ENCODE measurements at regions not wholly inside any gene's neighbourhood (a gene's known extent, or its start where the extent isn't known, plus 50 kb on each side); places are given as distances from the start of the nearest gene placed in this dataset.

GRCh38 chr2:18961991-18962421, 372.6 kb upstream of the NT5C1B start:
- Mint-ChIP-seq H3K9me3 (peaks cover 2% of the 10 kb centered on the region), H3K36me3 (ENCODE audit: low read depth) (no peaks in the 10 kb centered on the region), H3K27me3 (ENCODE audit: low read depth) (no peaks in the 10 kb centered on the region), H3K27ac (ENCODE audit: unreplicated experiment) (no peak overlapping the region), H3K4me3 (no peak overlapping the region), H3K4me1 (no peaks in the 10 kb centered on the region)
- DNase-seq (ENCODE audit: low read depth, low spot score) = no peak
- no peak for TF ChIP-seq CTCF (conservative IDR thresholded peaks at IDR 0.05)

- Mint-ChIP-seq H3K4me1 (no peaks in the 10 kb centered on the region), H3K27me3 (ENCODE audit: low read depth) (no peaks in the 10 kb centered on the region), H3K9me3 (peaks cover under 1% of the 10 kb centered on the region), H3K36me3 (ENCODE audit: low read depth) (no peaks in the 10 kb centered on the region), H3K4me3 (no peak overlapping the region), H3K27ac (ENCODE audit: unreplicated experiment) (no peak overlapping the region)
- no peak for DNase-seq (ENCODE audit: low read depth, low spot score)
- TF ChIP-seq CTCF (conservative IDR thresholded peaks at IDR 0.05) = no peak
These were observed 370.8 kb upstream of the NT5C1B start for GRCh38 chr2:18959952-18960717.

GRCh38 chr2:18959200-18959599, 369.8 kb upstream of the NT5C1B start:
- Mint-ChIP-seq H3K4me1 (no peaks in the 10 kb centered on the region), H3K27ac (ENCODE audit: unreplicated experiment) (no peak overlapping the region)
- TF ChIP-seq CTCF (conservative IDR thresholded peaks at IDR 0.05) = no peak

GRCh38 chr2:18957909-18958308, 368.5 kb upstream of the NT5C1B start:
- H3K4me1 Mint-ChIP-seq = no peaks in the 10 kb centered on the region

More at GRCh38 chr2:18959200-18959599, 369.8 kb upstream of the NT5C1B start:
- Mint-ChIP-seq H3K36me3 (ENCODE audit: low read depth) (no peaks in the 10 kb centered on the region), H3K9me3 (no peaks in the 10 kb centered on the region), H3K4me3 (no peak overlapping the region), H3K27me3 (ENCODE audit: low read depth) (no peaks in the 10 kb centered on the region)
- no peak for DNase-seq (ENCODE audit: low read depth, low spot score)

GRCh38 chr2:18950361-18950851, 361.0 kb upstream of the NT5C1B start:
- no peaks in the 10 kb centered on the region for H3K36me3 Mint-ChIP-seq (ENCODE audit: low read depth)
- no peaks in the 10 kb centered on the region for H3K9me3 Mint-ChIP-seq
- peaks cover 6% of the 10 kb centered on the region for H3K4me1 Mint-ChIP-seq
- no peaks in the 10 kb centered on the region for H3K27me3 Mint-ChIP-seq (ENCODE audit: low read depth)
- no peak overlapping the region for H3K27ac Mint-ChIP-seq (ENCODE audit: unreplicated experiment)
- DNase-seq (ENCODE audit: low read depth, low spot score) = no peak
- no peak overlapping the region for H3K4me3 Mint-ChIP-seq
- TF ChIP-seq CTCF (conservative IDR thresholded peaks at IDR 0.05) = no peak

More at GRCh38 chr2:18957909-18958308, 368.5 kb upstream of the NT5C1B start:
- Mint-ChIP-seq H3K27ac (ENCODE audit: unreplicated experiment) (no peak overlapping the region), H3K4me3 (no peak overlapping the region), H3K27me3 (ENCODE audit: low read depth) (no peaks in the 10 kb centered on the region), H3K36me3 (ENCODE audit: low read depth) (no peaks in the 10 kb centered on the region), H3K9me3 (no peaks in the 10 kb centered on the region)
- no peak for TF ChIP-seq CTCF (conservative IDR thresholded peaks at IDR 0.05)
- no peak for DNase-seq (ENCODE audit: low read depth, low spot score)

Data from neural crest cell (in vitro differentiated cells).